GM19043 (cell line): ENCODE measurements at regions not wholly inside any gene's neighbourhood (a gene's known extent, or its start where the extent isn't known, plus 50 kb on each side); places are given as distances from the start of the nearest gene placed in this dataset.
"Not testable (repeated sequence)": the region's sequence is repeated elsewhere in the genome, so short reads cannot be mapped to it uniquely, and the experiment has no call there.

Experiments
- ATAC-seq: cut with Tn5 transposase; IDR thresholded peaks from one replicate; pipeline ENCODE4 v1.9.1; 2021; ENCODE audit warnings: low read depth; ENCODE audit not compliant: unreplicated experiment

GRCh38 chr5:37979559-37979958 is 139.7 kb upstream of the GDNF start:
- ATAC-seq: no peak

GRCh38 chr5:37975531-37975930 is 135.7 kb upstream of the GDNF start:
- no peak for ATAC-seq

GRCh38 chr5:37971483-37972024 is 131.7 kb upstream of the GDNF start:
- no peak for ATAC-seq

GRCh38 chr5:37966871-37967270 is 127.0 kb upstream of the GDNF start:
- ATAC-seq: no peak

GRCh38 chr5:37966291-37966690 is 126.5 kb upstream of the GDNF start:
- no peak for ATAC-seq

- no peak for ATAC-seq
Observed at GRCh38 chr5:37962389-37962788, 122.5 kb upstream of the GDNF start.

- no peak for ATAC-seq
Observed at GRCh38 chr5:37957218-37957617, 117.4 kb upstream of the GDNF start.

GRCh38 chr5:37955748-37956147 is 115.9 kb upstream of the GDNF start:
- no peak for ATAC-seq

GRCh38 chr5:37954561-37954960 is 114.7 kb upstream of the GDNF start:
- no peak for ATAC-seq

- ATAC-seq: no peak
Observed at GRCh38 chr5:37951946-37952721, 112.3 kb upstream of the GDNF start.

GRCh38 chr5:37950436-37950835 is 110.6 kb upstream of the GDNF start:
- no peak for ATAC-seq

GRCh38 chr5:37945446-37945845 is 105.6 kb upstream of the GDNF start:
- ATAC-seq: no peak

GRCh38 chr5:37943136-37943535 is 103.3 kb upstream of the GDNF start:
- not testable (repeated sequence) for ATAC-seq

- no peak for ATAC-seq
Observed at GRCh38 chr5:37940931-37941623, 101.2 kb upstream of the GDNF start.

- ATAC-seq: no peak
Observed at GRCh38 chr5:37938861-37939260, 99.0 kb upstream of the GDNF start.

GRCh38 chr5:37938076-37938852 is 98.4 kb upstream of the GDNF start:
- ATAC-seq: no peak

- ATAC-seq: no peak
Observed at GRCh38 chr5:37936091-37936490, 96.2 kb upstream of the GDNF start.

- ATAC-seq: no peak
Observed at GRCh38 chr5:37933576-37933975, 93.7 kb upstream of the GDNF start.

- ATAC-seq: no peak
Observed at GRCh38 chr5:37932450-37932849, 92.6 kb upstream of the GDNF start.

GRCh38 chr5:37931541-37931940 is 91.7 kb upstream of the GDNF start:
- ATAC-seq: no peak

GRCh38 chr5:37930350-37930749 is 90.5 kb upstream of the GDNF start:
- no peak for ATAC-seq
